Loucy (cell line): ENCODE measurements at regions not wholly inside any gene's neighbourhood (a gene's known extent, or its start where the extent isn't known, plus 50 kb on each side); places are given as distances from the start of the nearest gene placed in this dataset.

Experiments used
- H2AFZ ChIP-seq: fragments of 200-600 bp; sonication (generic); 2 replicates; pipeline ENCODE4 v1.6.0; 2016; ENCODE audit warnings: antibody characterized with exemption, mild to moderate bottlenecking, low read length, moderate library complexity
- H3F3A ChIP-seq: fragments of 200-600 bp; 2 replicates; pipeline ENCODE4 v1.6.0; 2016; ENCODE audit warnings: antibody characterized with exemption, low read depth, mild to moderate bottlenecking
- H3K27me3 ChIP-seq: fragments of 200-600 bp; sonication (generic); 2 replicates; pipeline ENCODE4 v1.6.1; 2014; ENCODE audit warnings: low read length, mild to moderate bottlenecking; ENCODE audit not compliant: insufficient read depth, poor library complexity, severe bottlenecking
- H3K36me3 ChIP-seq: fragments of 200-600 bp; sonication (generic); 2 replicates; pipeline ENCODE4 v1.6.1; 2016; ENCODE audit warnings: low read length; ENCODE audit not compliant: insufficient read depth
- H3K4me1 ChIP-seq: fragments of 200-600 bp; sonication (generic); 2 replicates; pipeline ENCODE4 v1.5.1; 2014; ENCODE audit warnings: low read length, mild to moderate bottlenecking; ENCODE audit not compliant: insufficient read depth, poor library complexity, severe bottlenecking
- H3K4me2 ChIP-seq: fragments of 200-600 bp; sonication (generic); 2 replicates; pipeline ENCODE4 v1.6.0; 2014; ENCODE audit warnings: antibody characterized with exemption, low read length, low read depth, mild to moderate bottlenecking; ENCODE audit not compliant: poor library complexity, severe bottlenecking
- H3K4me3 ChIP-seq: fragments of 200-600 bp; sonication (generic); 2 replicates; pipeline ENCODE4 v1.5.1; 2014; ENCODE audit warnings: low read length, mild to moderate bottlenecking, mixed read lengths; ENCODE audit not compliant: poor library complexity, severe bottlenecking
- H3K79me2 ChIP-seq: fragments of 200-600 bp; sonication (generic); 2 replicates; pipeline ENCODE4 v1.6.1; 2014; ENCODE audit warnings: low read length; ENCODE audit not compliant: insufficient read depth
- H3K9ac ChIP-seq: fragments of 200-600 bp; sonication (generic); 2 replicates; pipeline ENCODE4 v1.6.0; 2014; ENCODE audit warnings: mild to moderate bottlenecking, low read depth, low read length, moderate library complexity; ENCODE audit not compliant: poor library complexity, severe bottlenecking
- H3K9me2 ChIP-seq: fragments of 200-600 bp; sonication (generic); replicated peaks from 2 replicates; pipeline ENCODE4 v1.6.1; 2016; ENCODE audit warnings: low read depth, low read length, mixed read lengths
- H3K9me3 ChIP-seq: fragments of 200-600 bp; sonication (generic); 2 replicates; pipeline ENCODE4 v1.6.1; 2014; ENCODE audit warnings: mild to moderate bottlenecking, antibody characterized with exemption, low read length, low read depth; ENCODE audit not compliant: insufficient read depth
- H4K20me1 ChIP-seq: fragments of 200-600 bp; sonication (generic); 2 replicates; pipeline ENCODE4 v1.6.0; 2014; ENCODE audit warnings: antibody characterized with exemption, low read length, mild to moderate bottlenecking; ENCODE audit not compliant: insufficient read depth, poor library complexity, severe bottlenecking
- EZH2phosphoT487 ChIP-seq: fragments of 200-600 bp; IDR thresholded peaks from 2 replicates; pipeline ENCODE4 v1.6.1; 2018; ENCODE audit warnings: antibody characterized with exemption, mild to moderate bottlenecking, moderate library complexity, borderline replicate concordance
- TF ChIP-seq, protein P1 (sequence below): fragments of 200-600 bp; sonication (generic); conservative IDR thresholded peaks from 2 replicates; pipeline ENCODE4 v1.5.1; 2014; ENCODE audit warnings: mild to moderate bottlenecking, antibody characterized with exemption, low read length

GRCh38 chr16:65388592-65388991 is 266.7 kb upstream of the CDH11 start:
- no peaks in the 10 kb centered on the region for H3K79me2 ChIP-seq
- no peak overlapping the region for H3K4me2 ChIP-seq
- no peaks in the 10 kb centered on the region for H3K36me3 ChIP-seq
- H3K9me3 ChIP-seq: no peaks in the 10 kb centered on the region
- H3K9ac ChIP-seq: no peak overlapping the region
- TF ChIP-seq, protein P1, sequence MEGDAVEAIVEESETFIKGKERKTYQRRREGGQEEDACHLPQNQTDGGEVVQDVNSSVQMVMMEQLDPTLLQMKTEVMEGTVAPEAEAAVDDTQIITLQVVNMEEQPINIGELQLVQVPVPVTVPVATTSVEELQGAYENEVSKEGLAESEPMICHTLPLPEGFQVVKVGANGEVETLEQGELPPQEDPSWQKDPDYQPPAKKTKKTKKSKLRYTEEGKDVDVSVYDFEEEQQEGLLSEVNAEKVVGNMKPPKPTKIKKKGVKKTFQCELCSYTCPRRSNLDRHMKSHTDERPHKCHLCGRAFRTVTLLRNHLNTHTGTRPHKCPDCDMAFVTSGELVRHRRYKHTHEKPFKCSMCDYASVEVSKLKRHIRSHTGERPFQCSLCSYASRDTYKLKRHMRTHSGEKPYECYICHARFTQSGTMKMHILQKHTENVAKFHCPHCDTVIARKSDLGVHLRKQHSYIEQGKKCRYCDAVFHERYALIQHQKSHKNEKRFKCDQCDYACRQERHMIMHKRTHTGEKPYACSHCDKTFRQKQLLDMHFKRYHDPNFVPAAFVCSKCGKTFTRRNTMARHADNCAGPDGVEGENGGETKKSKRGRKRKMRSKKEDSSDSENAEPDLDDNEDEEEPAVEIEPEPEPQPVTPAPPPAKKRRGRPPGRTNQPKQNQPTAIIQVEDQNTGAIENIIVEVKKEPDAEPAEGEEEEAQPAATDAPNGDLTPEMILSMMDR: no peak
- TF ChIP-seq EZH2phosphoT487: no peak
- H3F3A ChIP-seq: no peaks in the 10 kb centered on the region
- H3K4me1 ChIP-seq: no peaks in the 10 kb centered on the region
- no peaks in the 10 kb centered on the region for H3K27me3 ChIP-seq
- no peaks in the 10 kb centered on the region for H3K9me2 ChIP-seq
- H4K20me1 ChIP-seq: no peaks in the 10 kb centered on the region
- no peak overlapping the region for H3K4me3 ChIP-seq
- no peak overlapping the region for H2AFZ ChIP-seq

DNA sequence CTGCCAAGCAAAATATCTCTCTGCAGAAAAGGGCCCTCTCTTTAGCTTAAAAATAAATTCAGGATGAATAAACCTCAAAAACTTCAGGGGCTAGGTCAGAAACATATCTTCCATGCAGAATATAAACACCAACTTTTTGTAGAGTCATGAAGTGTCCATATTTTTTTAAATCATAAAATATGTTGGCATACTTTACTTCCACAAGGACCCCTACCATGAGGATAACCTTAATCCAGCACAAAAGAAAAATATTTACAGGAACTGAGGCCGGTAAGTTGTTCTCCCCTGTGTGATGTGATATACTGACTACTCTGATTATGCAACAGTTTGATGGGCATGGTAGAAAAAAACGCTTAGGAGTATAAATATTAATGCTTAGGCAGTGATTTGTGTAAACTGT is 264.8 kb upstream of the CDH11 start:
- Histone ChIP-seq H3F3A (no peaks in the 10 kb centered on the region), H2AFZ (no peak overlapping the region), H3K27me3 (no peaks in the 10 kb centered on the region), H3K4me1 (no peaks in the 10 kb centered on the region), H3K9ac (no peak overlapping the region), H3K9me2 (no peaks in the 10 kb centered on the region), H3K79me2 (no peaks in the 10 kb centered on the region), H4K20me1 (no peaks in the 10 kb centered on the region), H3K4me3 (no peak overlapping the region), H3K4me2 (no peak overlapping the region), H3K36me3 (no peaks in the 10 kb centered on the region), H3K9me3 (no peaks in the 10 kb centered on the region)
- no peak for TF ChIP-seq EZH2phosphoT487
- TF ChIP-seq, protein P1: no peak

DNA sequence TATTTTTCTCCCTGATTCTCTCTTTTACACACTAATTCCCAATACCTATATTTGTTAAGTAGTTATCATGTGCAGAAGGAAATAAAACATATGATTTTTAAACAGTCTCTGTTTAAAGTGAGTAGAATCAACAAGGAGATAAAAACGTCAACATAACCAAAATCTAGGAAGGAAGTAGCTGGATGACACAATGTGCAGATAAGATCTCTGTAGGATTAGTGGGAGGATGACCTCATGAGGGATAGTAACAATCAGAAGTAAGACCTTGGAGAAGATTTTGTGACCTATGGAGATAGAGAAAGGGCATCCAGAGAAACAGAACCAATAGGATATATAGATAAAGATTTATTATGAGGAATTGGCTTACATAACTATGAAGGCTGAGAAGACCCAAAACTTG is 262.6 kb upstream of the CDH11 start:
- no peak overlapping the region for H3K4me3 ChIP-seq
- no peak overlapping the region for H3K4me2 ChIP-seq
- H3K4me1 ChIP-seq: no peaks in the 10 kb centered on the region
- H3K36me3 ChIP-seq: no peaks in the 10 kb centered on the region
- no peaks in the 10 kb centered on the region for H3K79me2 ChIP-seq
- no peaks in the 10 kb centered on the region for H3F3A ChIP-seq
- no peaks in the 10 kb centered on the region for H3K9me2 ChIP-seq
- no peak for TF ChIP-seq EZH2phosphoT487
- TF ChIP-seq, protein P1: no peak
- H4K20me1 ChIP-seq: no peaks in the 10 kb centered on the region
- H2AFZ ChIP-seq: no peak overlapping the region
- H3K9ac ChIP-seq: no peak overlapping the region
- no peaks in the 10 kb centered on the region for H3K27me3 ChIP-seq
- H3K9me3 ChIP-seq: no peaks in the 10 kb centered on the region
